H9 (cell line): ENCODE measurements at regions not wholly inside any gene's neighbourhood (a gene's known extent, or its start where the extent isn't known, plus 50 kb on each side); places are given as distances from the start of the nearest gene placed in this dataset.

Experiments used
- DNase-seq: peaks from one replicate; pipeline ENCODE4 v3.0.0-alpha.2; 2017
- H2AFZ ChIP-seq: one replicate; pipeline ENCODE4 v1.6.1; 2013; ENCODE audit warnings: mild to moderate bottlenecking, low read length, control low read depth, moderate library complexity
- H2AK5ac ChIP-seq: 2 replicates; pipeline ENCODE4 v1.6.1; 2013; ENCODE audit warnings: low read length, control low read depth, mixed read lengths; ENCODE audit not compliant: insufficient read length
- H2BK120ac ChIP-seq: one replicate; pipeline ENCODE4 v1.6.1; 2013; ENCODE audit warnings: low read depth, mild to moderate bottlenecking, low read length, control low read depth, inconsistent platforms; ENCODE audit not compliant: poor library complexity, severe bottlenecking
- H2BK12ac ChIP-seq: 2 replicates; pipeline ENCODE4 v1.6.1; 2013; ENCODE audit warnings: low read length, control low read depth, mixed read lengths, low read depth; ENCODE audit not compliant: insufficient read length
- H2BK15ac ChIP-seq: 2 replicates; pipeline ENCODE4 v1.6.1; 2013; ENCODE audit warnings: low read depth, low read length, control low read depth
- H2BK20ac ChIP-seq: one replicate; pipeline ENCODE4 v1.6.1; 2013; ENCODE audit warnings: low read depth, mild to moderate bottlenecking, low read length, control low read depth, inconsistent platforms; ENCODE audit not compliant: poor library complexity, severe bottlenecking
- H2BK5ac ChIP-seq: 2 replicates; pipeline ENCODE4 v1.6.1; 2013; ENCODE audit warnings: low read length, control low read depth, mixed read lengths; ENCODE audit not compliant: insufficient read length
- H3K14ac ChIP-seq: 2 replicates; pipeline ENCODE4 v1.6.1; 2013; ENCODE audit warnings: low read length, control low read depth; ENCODE audit not compliant: insufficient read depth
- H3K18ac ChIP-seq: 2 replicates; pipeline ENCODE4 v1.6.1; 2013; ENCODE audit warnings: low read depth, mild to moderate bottlenecking, mixed read lengths, low read length, control low read depth; ENCODE audit not compliant: insufficient read length
- H3K23ac ChIP-seq: 2 replicates; pipeline ENCODE4 v1.6.1; 2013; ENCODE audit warnings: low read length, control low read depth, mixed read lengths, low read depth; ENCODE audit not compliant: insufficient read length
- H3K23me2 ChIP-seq: 2 replicates; pipeline ENCODE4 v1.6.1; 2013; ENCODE audit warnings: low read depth, mild to moderate bottlenecking, mixed read lengths, low read length, control low read depth; ENCODE audit not compliant: insufficient read length, poor library complexity, severe bottlenecking
- H3K27ac ChIP-seq: 2 replicates; pipeline ENCODE4 v1.5.1; 2013; ENCODE audit warnings: low read length, control low read depth, mixed read lengths, low read depth; ENCODE audit not compliant: insufficient read length
- H3K27me3 ChIP-seq: 2 replicates; pipeline ENCODE4 v1.6.1; 2013; ENCODE audit warnings: low read length, control low read depth, inconsistent platforms; ENCODE audit not compliant: insufficient read depth
- H3K4ac ChIP-seq: 2 replicates; pipeline ENCODE4 v1.6.1; 2013; ENCODE audit warnings: low read depth, mild to moderate bottlenecking, control low read depth, inconsistent platforms, low read length, moderate library complexity
- H3K4me1 ChIP-seq: 2 replicates; pipeline ENCODE4 v1.6.1; 2013; ENCODE audit warnings: low read length, control low read depth, inconsistent platforms; ENCODE audit not compliant: insufficient read depth
- H3K4me2 ChIP-seq: 2 replicates; pipeline ENCODE4 v1.6.1; 2013; ENCODE audit warnings: low read length, control low read depth, mixed read lengths; ENCODE audit not compliant: insufficient read length, insufficient read depth
- H3K56ac ChIP-seq: 2 replicates; pipeline ENCODE4 v1.6.1; 2013; ENCODE audit warnings: low read depth, mild to moderate bottlenecking, mixed read lengths, low read length, control low read depth; ENCODE audit not compliant: insufficient read length
- H3K79me1 ChIP-seq: 2 replicates; pipeline ENCODE4 v1.6.1; 2013; ENCODE audit warnings: low read depth, mild to moderate bottlenecking, moderate library complexity, low read length, control low read depth, inconsistent platforms; ENCODE audit not compliant: insufficient read depth, poor library complexity, severe bottlenecking
- H3K79me2 ChIP-seq: 2 replicates; pipeline ENCODE4 v1.6.1; 2013; ENCODE audit warnings: low read length, control low read depth, inconsistent platforms; ENCODE audit not compliant: insufficient read depth
- H3K9ac ChIP-seq: 2 replicates; pipeline ENCODE4 v1.6.1; 2013; ENCODE audit warnings: low read length, control low read depth, mixed read lengths; ENCODE audit not compliant: insufficient read length; ENCODE audit errors: extremely low read depth
- H3K9me3 ChIP-seq: one replicate; pipeline ENCODE4 v1.6.1; 2013; ENCODE audit warnings: low read depth, low read length, inconsistent platforms; ENCODE audit not compliant: control insufficient read depth
- H3T11ph ChIP-seq: one replicate; pipeline ENCODE4 v1.6.1; 2013; ENCODE audit warnings: mild to moderate bottlenecking, low read length, control low read depth, inconsistent platforms
- H4K20me1 ChIP-seq: one replicate; pipeline ENCODE4 v1.6.1; 2013; ENCODE audit not compliant: control insufficient read depth, insufficient read length, insufficient read depth
- H4K5ac ChIP-seq: 2 replicates; pipeline ENCODE4 v1.6.1; 2013; ENCODE audit warnings: low read depth, mild to moderate bottlenecking, mixed read lengths, low read length, control low read depth; ENCODE audit not compliant: insufficient read length
- H4K8ac ChIP-seq: replicated peaks from 2 replicates; pipeline ENCODE4 v1.6.1; 2013; ENCODE audit warnings: low read length, control low read depth, mixed read lengths, low read depth; ENCODE audit not compliant: insufficient read length
- H4K91ac ChIP-seq: 2 replicates; pipeline ENCODE4 v1.6.1; 2013; ENCODE audit warnings: low read depth, mild to moderate bottlenecking, moderate library complexity, mixed read lengths, low read length, control low read depth; ENCODE audit not compliant: insufficient read length
- H3K27ac Mint-ChIP-seq, 3 experiments: 2 replicates in 2 of 3; 3 replicates in 1 of 3; pipeline ENCODE4 v1.8.0; 2020 to 2021; ENCODE audit warnings: mixed read lengths in 3 of 3, mild to moderate bottlenecking in 1 of 3, moderate library complexity in 1 of 3
- H3K27me3 Mint-ChIP-seq: 2 replicates; pipeline ENCODE4 v1.8.0; 2021; ENCODE audit warnings: low read depth, mild to moderate bottlenecking, moderate library complexity, mixed read lengths
- H3K36me3 Mint-ChIP-seq, 3 experiments: 2 replicates in 2 of 3; 3 replicates in 1 of 3; pipeline ENCODE4 v1.8.0; 2020 to 2021; ENCODE audit warnings: low read depth in 3 of 3, mixed read lengths in 3 of 3; ENCODE audit not compliant: insufficient read depth in 1 of 3
- H3K4me1 Mint-ChIP-seq, 2 experiments: 2 replicates each; pipeline ENCODE4 v1.8.0; 2020; ENCODE audit warnings: mixed read lengths in 2 of 2
- H3K4me3 Mint-ChIP-seq, 2 experiments: 2 replicates in 1 of 2; 3 replicates in 1 of 2; pipeline ENCODE4 v1.8.0; 2020 to 2021; ENCODE audit warnings: mild to moderate bottlenecking in 2 of 2, mixed read lengths in 2 of 2, moderate library complexity in 1 of 2
- H3K9me3 Mint-ChIP-seq, 2 experiments: 2 replicates in 1 of 2; 3 replicates in 1 of 2; pipeline ENCODE4 v1.8.0; 2020; ENCODE audit warnings: mild to moderate bottlenecking in 2 of 2, mixed read lengths in 2 of 2, moderate library complexity in 1 of 2
- WGBS: extraction: QIAGEN DNeasy Blood & Tissue Kit; methylation state at CpG from one replicate; pipeline ENCODE4 v1.1.7; 2013; ENCODE audit warnings: missing lambda C conversion rate, low lambda C conversion rate, mixed read lengths; ENCODE audit not compliant: insufficient read length; ENCODE audit errors: extremely low coverage; 5-methylcytosine and 5-hydroxymethylcytosine counted together
- TF ChIP-seq, protein P1 (sequence below): fragments of 200-600 bp; sonication (generic); conservative IDR thresholded peaks from 3 replicates; pipeline ENCODE4 v1.8.0; 2021; ENCODE audit warnings: antibody characterized with exemption, mild to moderate bottlenecking

DNA sequence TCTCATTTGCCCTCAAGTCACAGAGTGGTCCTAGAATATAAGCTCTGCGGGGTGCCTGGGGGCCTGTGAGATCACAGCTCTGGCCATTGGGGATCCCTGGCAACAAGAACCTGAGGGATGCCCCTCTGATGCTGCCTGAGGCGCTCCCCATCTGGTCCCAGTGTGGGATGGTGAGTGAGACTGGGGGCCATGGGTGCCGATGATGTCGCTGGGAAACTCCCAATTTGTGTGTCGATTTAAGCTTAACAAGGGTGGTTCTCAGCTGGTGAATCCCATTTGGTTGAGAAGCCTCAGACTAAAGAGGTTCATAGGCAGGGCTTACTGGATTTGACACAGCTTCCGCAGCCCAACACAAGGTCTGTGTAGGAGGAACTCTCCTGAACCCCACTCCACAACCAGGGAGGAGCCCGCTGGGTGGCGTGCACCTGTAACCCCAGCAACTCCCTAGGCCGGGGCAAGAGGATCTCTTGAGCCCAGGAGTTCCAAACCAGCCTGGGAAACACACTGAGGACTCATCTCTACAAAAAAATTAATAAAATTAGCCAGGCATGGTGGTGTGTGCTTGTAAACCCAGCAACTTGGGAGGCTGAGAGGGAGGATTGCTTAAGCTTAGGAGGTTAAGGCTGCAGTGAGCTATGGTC lies 63.7 kb upstream of the SIAH1 start:
- Histone ChIP-seq H2BK120ac (no peak overlapping the region), H2BK20ac (no peak overlapping the region), H2AFZ (no peak overlapping the region), H3K14ac (no peak overlapping the region), H3K9ac (no peak overlapping the region), H3K4me2 (no peak overlapping the region), H3K27ac (no peak overlapping the region), H4K8ac (no peak overlapping the region), H4K20me1 (no peaks in the 10 kb centered on the region), H2BK12ac (no peak overlapping the region), H3K9me3 (no peaks in the 10 kb centered on the region), H2AK5ac (no peak overlapping the region), H3K56ac (no peak overlapping the region), H3K27me3 (no peaks in the 10 kb centered on the region), H2BK15ac (no peak overlapping the region), H3K4me1 (no peaks in the 10 kb centered on the region; the same call in 1 of the 2 replicates), H3K79me2 (no peaks in the 10 kb centered on the region), H3K23me2 (no peaks in the 10 kb centered on the region), H4K91ac (no peak overlapping the region), H3K18ac (no peak overlapping the region), H3K4ac (no peak overlapping the region), H2BK5ac (no peak overlapping the region), H3T11ph (no peak overlapping the region), H4K5ac (no peak overlapping the region), H3K79me1 (no peaks in the 10 kb centered on the region), H3K23ac (no peak overlapping the region)
- H3K4me1 Mint-ChIP-seq: peaks cover 10 to 14% of the 10 kb centered on the region in 2 experiments
- H3K36me3 Mint-ChIP-seq: no peaks in the 10 kb centered on the region
- H3K9me3 Mint-ChIP-seq: no peaks in the 10 kb centered on the region
- no CpG with 5 or more reads among the region's 9 CpGs for WGBS
- TF ChIP-seq, protein P1, sequence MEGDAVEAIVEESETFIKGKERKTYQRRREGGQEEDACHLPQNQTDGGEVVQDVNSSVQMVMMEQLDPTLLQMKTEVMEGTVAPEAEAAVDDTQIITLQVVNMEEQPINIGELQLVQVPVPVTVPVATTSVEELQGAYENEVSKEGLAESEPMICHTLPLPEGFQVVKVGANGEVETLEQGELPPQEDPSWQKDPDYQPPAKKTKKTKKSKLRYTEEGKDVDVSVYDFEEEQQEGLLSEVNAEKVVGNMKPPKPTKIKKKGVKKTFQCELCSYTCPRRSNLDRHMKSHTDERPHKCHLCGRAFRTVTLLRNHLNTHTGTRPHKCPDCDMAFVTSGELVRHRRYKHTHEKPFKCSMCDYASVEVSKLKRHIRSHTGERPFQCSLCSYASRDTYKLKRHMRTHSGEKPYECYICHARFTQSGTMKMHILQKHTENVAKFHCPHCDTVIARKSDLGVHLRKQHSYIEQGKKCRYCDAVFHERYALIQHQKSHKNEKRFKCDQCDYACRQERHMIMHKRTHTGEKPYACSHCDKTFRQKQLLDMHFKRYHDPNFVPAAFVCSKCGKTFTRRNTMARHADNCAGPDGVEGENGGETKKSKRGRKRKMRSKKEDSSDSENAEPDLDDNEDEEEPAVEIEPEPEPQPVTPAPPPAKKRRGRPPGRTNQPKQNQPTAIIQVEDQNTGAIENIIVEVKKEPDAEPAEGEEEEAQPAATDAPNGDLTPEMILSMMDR: no peak
- no peak overlapping the region for H3K4me3 Mint-ChIP-seq
- no peaks in the 10 kb centered on the region for H3K27me3 Mint-ChIP-seq
- DNase-seq: no peak
- no peak overlapping the region for H3K27ac Mint-ChIP-seq
